ENCODE measurements at regions not wholly inside any gene's neighbourhood (a gene's known extent, or its start where the extent isn't known, plus 50 kb on each side); places are given as distances from the start of the nearest gene placed in this dataset.

GRCh38 chr1:222252788-222253187 lies 295.1 kb downstream of the HHIPL2 start:
- TF ChIP-seq SUZ12 (IDR thresholded peaks at IDR 0.05; ENCODE audit: extremely low read depth, insufficient read depth, insufficient read length) (no peak), YY1 (IDR thresholded peaks at IDR 0.05; ENCODE audit: insufficient read depth, insufficient read length) (no peak), ZNF274 (IDR thresholded peaks at IDR 0.05; ENCODE audit: low read depth, low read length) (no peak)

Data from NT2/D1 (cell line).